PC-9 (cell line): ENCODE measurements at regions not wholly inside any gene's neighbourhood (a gene's known extent, or its start where the extent isn't known, plus 50 kb on each side); places are given as distances from the start of the nearest gene placed in this dataset.

Experiments
- BruUV-seq: library from RNA; stranded (reverse); fragments of 400-500 nt; replicated peaks from 2 replicates; lab custom pipeline; 2021; lab: Mats Ljungman, UMichigan
- CTCF ChIA-PET: fragments of 300-600 bp; sonication (Branson Sonifier 250); formaldehyde crosslinking; loops from one replicate; lab custom pipeline; 2022; ENCODE audit warnings: antibody characterized with exemption; lab: Charles Lee
- POLR2A ChIA-PET: fragments of 300-600 bp; sonication (Branson Sonifier 250); formaldehyde crosslinking; loops from one replicate; lab custom pipeline; 2022; ENCODE audit warnings: antibody characterized with exemption; ENCODE audit not compliant: unreplicated experiment; lab: Charles Lee
- DNase-seq, 2 experiments: peaks; one replicate each; pipeline versions ENCODE4 v3.0.0 to v3.0.0-alpha.2; 2015 to 2022; ENCODE audit warnings: mixed read lengths in 1 of 2
- H2AFZ ChIP-seq: fragments of 200-600 bp; sonication (generic); 2 replicates; pipeline ENCODE4 v1.8.1; 2017; ENCODE audit warnings: antibody characterized with exemption
- H3F3A ChIP-seq: fragments of 200-600 bp; sonication (generic); 2 replicates; pipeline ENCODE4 v1.8.1; 2017; ENCODE audit warnings: antibody characterized with exemption, mild to moderate bottlenecking, low read depth; ENCODE audit not compliant: insufficient read depth
- H3K27ac ChIP-seq: fragments of 200-600 bp; sonication (generic); 2 replicates; pipeline ENCODE4 v1.6.1; 2016; ENCODE audit warnings: mixed run types
- H3K27me3 ChIP-seq: fragments of 200-600 bp; sonication (generic); 2 replicates; pipeline ENCODE4 v1.6.1; 2016; ENCODE audit warnings: low read depth, mixed run types; ENCODE audit not compliant: insufficient read depth
- H3K36me3 ChIP-seq: fragments of 200-600 bp; sonication (generic); 2 replicates; pipeline ENCODE4 v1.6.1; 2016; ENCODE audit warnings: low read depth, mixed run types
- H3K4me1 ChIP-seq: fragments of 200-600 bp; sonication (generic); replicated peaks from 2 replicates; pipeline ENCODE4 v1.6.1; 2016; ENCODE audit warnings: mixed run types; ENCODE audit not compliant: insufficient read depth
- H3K4me2 ChIP-seq: fragments of 200-600 bp; sonication (generic); 2 replicates; pipeline ENCODE4 v1.6.1; 2017; ENCODE audit warnings: mixed run types
- H3K4me3 ChIP-seq: fragments of 200-600 bp; sonication (generic); 2 replicates; pipeline ENCODE4 v1.6.1; 2016; ENCODE audit warnings: mixed run types
- H3K79me2 ChIP-seq: fragments of 200-600 bp; sonication (generic); 2 replicates; pipeline ENCODE4 v1.6.1; 2017; ENCODE audit warnings: low read depth, mixed run types
- H3K9me2 ChIP-seq: fragments of 200-600 bp; sonication (generic); 2 replicates; pipeline ENCODE4 v1.8.1; 2017; ENCODE audit warnings: mild to moderate bottlenecking; ENCODE audit not compliant: insufficient read depth
- H3K9me3 ChIP-seq: fragments of 200-600 bp; sonication (generic); 2 replicates; pipeline ENCODE4 v1.8.1; 2016; ENCODE audit warnings: low read depth; ENCODE audit not compliant: insufficient read depth
- H4K20me1 ChIP-seq: fragments of 200-600 bp; sonication (generic); 2 replicates; pipeline ENCODE4 v1.8.1; 2017; ENCODE audit not compliant: insufficient read depth
- EZH2 ChIP-seq: fragments of 200-600 bp; sonication (generic); IDR thresholded peaks from 2 replicates; pipeline ENCODE4 v1.8.0; 2017; ENCODE audit warnings: antibody characterized with exemption, low read depth
- intact Hi-C: fragments of 100-400 bp; cut with micrococcal nuclease; formaldehyde crosslinking; loops from one replicate; pipeline ENCODE4 v1.10.0; 2022; ENCODE audit not compliant: unreplicated experiment
- TF ChIP-seq, protein P1 (sequence below): fragments of 200-600 bp; sonication (generic); conservative IDR thresholded peaks from 2 replicates; pipeline ENCODE4 v1.6.1; 2017; ENCODE audit warnings: mixed run types, antibody characterized with exemption, mild to moderate bottlenecking, moderate library complexity

DNA sequence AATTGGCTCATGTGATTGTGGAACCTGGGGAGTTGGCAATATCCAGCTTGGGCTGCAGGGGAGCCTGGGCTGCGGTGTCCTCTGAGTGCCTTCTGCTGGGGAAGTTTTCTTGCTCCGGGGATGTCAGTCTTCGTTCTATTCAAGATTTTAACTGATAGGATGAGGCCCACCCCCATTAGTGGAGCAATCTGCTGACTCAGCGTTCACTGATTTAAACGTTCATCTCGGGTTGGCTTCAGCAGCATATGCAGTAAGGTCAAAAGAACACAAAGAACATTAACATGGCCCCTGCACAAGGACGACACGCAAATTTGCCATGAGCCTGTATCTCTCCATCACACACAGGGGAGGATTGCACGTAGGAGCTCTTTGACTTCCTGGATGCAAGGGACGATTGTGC, 360.6 kb upstream of the ADARB2 start:
- H3K4me1 ChIP-seq = no peaks in the 10 kb centered on the region
- no peaks in the 10 kb centered on the region for H3K9me2 ChIP-seq
- no peak overlapping the region for H3K4me2 ChIP-seq
- H3K36me3 ChIP-seq = no peaks in the 10 kb centered on the region
- intact Hi-C loops = no loop called here
- no peak for TF ChIP-seq EZH2
- TF ChIP-seq, protein P1, sequence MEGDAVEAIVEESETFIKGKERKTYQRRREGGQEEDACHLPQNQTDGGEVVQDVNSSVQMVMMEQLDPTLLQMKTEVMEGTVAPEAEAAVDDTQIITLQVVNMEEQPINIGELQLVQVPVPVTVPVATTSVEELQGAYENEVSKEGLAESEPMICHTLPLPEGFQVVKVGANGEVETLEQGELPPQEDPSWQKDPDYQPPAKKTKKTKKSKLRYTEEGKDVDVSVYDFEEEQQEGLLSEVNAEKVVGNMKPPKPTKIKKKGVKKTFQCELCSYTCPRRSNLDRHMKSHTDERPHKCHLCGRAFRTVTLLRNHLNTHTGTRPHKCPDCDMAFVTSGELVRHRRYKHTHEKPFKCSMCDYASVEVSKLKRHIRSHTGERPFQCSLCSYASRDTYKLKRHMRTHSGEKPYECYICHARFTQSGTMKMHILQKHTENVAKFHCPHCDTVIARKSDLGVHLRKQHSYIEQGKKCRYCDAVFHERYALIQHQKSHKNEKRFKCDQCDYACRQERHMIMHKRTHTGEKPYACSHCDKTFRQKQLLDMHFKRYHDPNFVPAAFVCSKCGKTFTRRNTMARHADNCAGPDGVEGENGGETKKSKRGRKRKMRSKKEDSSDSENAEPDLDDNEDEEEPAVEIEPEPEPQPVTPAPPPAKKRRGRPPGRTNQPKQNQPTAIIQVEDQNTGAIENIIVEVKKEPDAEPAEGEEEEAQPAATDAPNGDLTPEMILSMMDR = no peak
- BruUV-seq = no TSS peak
- H2AFZ ChIP-seq = no peak overlapping the region
- ChIA-PET CTCF (no interaction called here), POLR2A (no interaction called here)
- no peak overlapping the region for H3K27ac ChIP-seq
- H3K4me3 ChIP-seq = no peak overlapping the region
- no peak for DNase-seq
- H3K9me3 ChIP-seq = no peaks in the 10 kb centered on the region
- no peaks in the 10 kb centered on the region for H3K27me3 ChIP-seq
- no peaks in the 10 kb centered on the region for H4K20me1 ChIP-seq
- no peaks in the 10 kb centered on the region for H3K79me2 ChIP-seq
- no peaks in the 10 kb centered on the region for H3F3A ChIP-seq

- no TSS peak for BruUV-seq
Observed at GRCh38 chr10:2094171-2094570, 356.8 kb upstream of the ADARB2 start.

GRCh38 chr10:2083591-2083990, 346.3 kb upstream of the ADARB2 start:
- Histone ChIP-seq H3K27ac (no peak overlapping the region), H3K27me3 (peaks cover 4% of the 10 kb centered on the region; the same call in 1 of the 2 replicates), H3K36me3 (no peaks in the 10 kb centered on the region), H4K20me1 (no peaks in the 10 kb centered on the region), H3K4me3 (no peak overlapping the region), H3K79me2 (no peaks in the 10 kb centered on the region), H2AFZ (no peak overlapping the region), H3F3A (no peaks in the 10 kb centered on the region), H3K4me2 (no peak overlapping the region), H3K9me2 (no peaks in the 10 kb centered on the region), H3K4me1 (no peaks in the 10 kb centered on the region), H3K9me3 (no peaks in the 10 kb centered on the region)
- intact Hi-C loops = no loop called here
- ChIA-PET CTCF (no interaction called here), POLR2A (no interaction called here)
- no TSS peak for BruUV-seq
- DNase-seq = no peak
- no peak for TF ChIP-seq EZH2
- TF ChIP-seq, protein P1 = no peak

More at GRCh38 chr10:2094171-2094570, 356.8 kb upstream of the ADARB2 start:
- Histone ChIP-seq H3K4me2 (no peak overlapping the region), H3K9me2 (no peaks in the 10 kb centered on the region), H2AFZ (no peak overlapping the region), H3F3A (no peaks in the 10 kb centered on the region), H3K36me3 (no peaks in the 10 kb centered on the region), H4K20me1 (no peaks in the 10 kb centered on the region), H3K27me3 (0 out of 2 replicates have a peak, but pooled peaks cover 3% of the 10 kb centered on the region), H3K27ac (no peak overlapping the region), H3K4me1 (no peaks in the 10 kb centered on the region), H3K79me2 (no peaks in the 10 kb centered on the region), H3K9me3 (no peaks in the 10 kb centered on the region), H3K4me3 (no peak overlapping the region)
- intact Hi-C loops = no loop called here
- no peak for TF ChIP-seq EZH2
- TF ChIP-seq, protein P1 = no peak
- ChIA-PET CTCF (no interaction called here), POLR2A (no interaction called here)
- no peak for DNase-seq
